ENCODE measurements at regions not wholly inside any gene's neighbourhood (a gene's known extent, or its start where the extent isn't known, plus 50 kb on each side); places are given as distances from the start of the nearest gene placed in this dataset.

GRCh38 chr17:70355185-70355584, 185.9 kb downstream of the KCNJ2 start:
- no peak for TF ChIP-seq CTCF (IDR thresholded peaks at IDR 0.05)
- TF ChIP-seq TCF7L2 (IDR thresholded peaks at IDR 0.05; ENCODE audit: low read depth, low read length) = no peak
- no peak for TF ChIP-seq POLR2AphosphoS5 (IDR thresholded peaks at IDR 0.05; ENCODE audit: low read depth, low read length)

All from Panc1 (cell line).